ENCODE measurements at regions not wholly inside any gene's neighbourhood (a gene's known extent, or its start where the extent isn't known, plus 50 kb on each side); places are given as distances from the start of the nearest gene placed in this dataset.

GRCh38 chr4:85406185-85406584 lies 68.8 kb upstream of the ARHGAP24 start:
- no peak for DNase-seq

- DNase-seq = no peak
These were observed 67.4 kb upstream of the ARHGAP24 start for GRCh38 chr4:85407546-85407945.

- no peak for DNase-seq
These were observed 66.6 kb upstream of the ARHGAP24 start for GRCh38 chr4:85408301-85408700.

GRCh38 chr4:85409251-85409650 lies 65.7 kb upstream of the ARHGAP24 start:
- no peak for DNase-seq

- no peak for DNase-seq
These were observed 63.6 kb upstream of the ARHGAP24 start for GRCh38 chr4:85411386-85411785.

- DNase-seq = no peak
These were observed 60.0 kb upstream of the ARHGAP24 start for GRCh38 chr4:85414972-85415371.

GRCh38 chr4:85416094-85416493 lies 58.9 kb upstream of the ARHGAP24 start:
- no peak for DNase-seq

- DNase-seq = no peak
These were observed 55.8 kb upstream of the ARHGAP24 start for GRCh38 chr4:85419103-85419502.

GRCh38 chr4:85420831-85421230 lies 54.1 kb upstream of the ARHGAP24 start:
- DNase-seq = no peak

- no peak for DNase-seq
These were observed 51.5 kb upstream of the ARHGAP24 start for GRCh38 chr4:85423431-85423830.

Measured in NK-92 treated with Interleukin-12 subunit alpha and Interleukin-12 subunit beta, amount 100 ng/mL, for 24 hours (cell line).